GM21529 (cell line): ENCODE measurements at regions not wholly inside any gene's neighbourhood (a gene's known extent, or its start where the extent isn't known, plus 50 kb on each side); places are given as distances from the start of the nearest gene placed in this dataset.

Experiments
- ATAC-seq: cut with Tn5 transposase; IDR thresholded peaks from one replicate; pipeline ENCODE4 v1.9.1; 2021; ENCODE audit not compliant: unreplicated experiment

DNA sequence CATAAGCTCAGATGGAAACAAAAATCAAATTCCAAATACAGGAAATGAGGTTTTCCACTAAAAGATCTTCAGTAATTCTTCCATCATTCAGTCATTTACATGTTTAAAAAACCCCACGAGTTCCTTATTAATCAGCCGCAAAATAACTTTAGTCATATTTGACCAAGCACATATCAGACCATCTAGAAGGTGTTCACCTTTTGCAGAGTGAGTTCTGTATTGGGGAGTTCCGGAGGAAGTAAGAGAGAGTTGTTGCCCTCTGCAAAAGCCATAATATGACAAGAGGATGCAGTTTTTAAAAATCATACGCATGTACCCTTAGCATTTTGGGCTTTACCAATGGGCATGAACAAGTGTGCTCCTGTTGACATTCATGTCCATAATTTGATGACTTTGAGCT is 61.6 kb downstream of the CCR1 start:
- ATAC-seq, result no peak

DNA sequence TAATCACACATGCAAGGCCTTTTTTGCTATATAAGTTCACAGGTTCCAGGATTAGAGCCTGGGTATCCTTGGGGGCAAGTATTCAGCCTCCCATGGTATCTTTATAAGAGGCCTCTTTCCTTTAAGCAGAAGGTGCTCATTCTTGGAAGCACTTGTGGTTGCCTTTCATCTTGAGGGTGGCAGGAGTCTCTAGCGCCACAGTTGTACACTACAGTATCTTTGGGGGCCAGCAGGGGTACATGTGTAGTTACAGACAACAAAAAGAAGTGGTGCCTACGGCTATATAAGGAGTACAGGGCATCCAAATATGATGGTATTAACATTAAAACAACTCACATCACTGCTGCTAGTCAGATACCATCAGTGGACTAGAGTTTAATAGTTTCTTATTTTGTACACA is 62.1 kb downstream of the CCR1 start:
- ATAC-seq, result no peak

- no peak for ATAC-seq
These were observed 63.0 kb downstream of the CCR1 start for GRCh38 chr3:46145147-46145546.

DNA sequence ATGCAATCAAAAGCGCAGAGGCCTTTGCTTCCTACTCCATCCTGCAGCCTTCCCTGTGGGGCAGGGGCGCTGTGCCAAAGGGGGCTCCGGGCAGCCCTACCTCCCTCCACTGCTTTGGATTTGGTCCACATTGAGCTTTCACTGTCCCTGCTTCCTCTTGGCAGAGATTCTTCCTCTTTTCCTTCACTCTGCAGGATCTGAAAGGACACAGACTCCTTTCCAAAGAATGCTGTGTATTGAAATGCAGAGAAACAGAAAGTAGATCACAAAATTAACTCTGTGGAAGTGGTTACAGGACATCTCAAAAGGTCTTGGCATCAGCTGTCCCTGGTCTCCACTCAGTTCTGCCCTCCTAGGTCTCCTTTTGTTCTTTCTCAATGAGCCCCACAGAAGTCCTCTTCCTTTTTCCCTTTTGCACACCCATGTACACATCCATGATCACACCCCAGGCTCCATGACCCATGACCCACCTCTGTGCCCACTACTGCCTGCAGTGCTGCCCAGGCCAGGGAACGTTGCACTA is 64.1 kb downstream of the CCR1 start:
- ATAC-seq, result no peak

- ATAC-seq, result no peak
These were observed 66.3 kb downstream of the CCR1 start for GRCh38 chr3:46141813-46142212.

GRCh38 chr3:46138581-46138980 is 69.5 kb downstream of the CCR1 start:
- ATAC-seq, result no peak

GRCh38 chr3:46135475-46135874 is 72.6 kb downstream of the CCR1 start:
- ATAC-seq, result no peak

DNA sequence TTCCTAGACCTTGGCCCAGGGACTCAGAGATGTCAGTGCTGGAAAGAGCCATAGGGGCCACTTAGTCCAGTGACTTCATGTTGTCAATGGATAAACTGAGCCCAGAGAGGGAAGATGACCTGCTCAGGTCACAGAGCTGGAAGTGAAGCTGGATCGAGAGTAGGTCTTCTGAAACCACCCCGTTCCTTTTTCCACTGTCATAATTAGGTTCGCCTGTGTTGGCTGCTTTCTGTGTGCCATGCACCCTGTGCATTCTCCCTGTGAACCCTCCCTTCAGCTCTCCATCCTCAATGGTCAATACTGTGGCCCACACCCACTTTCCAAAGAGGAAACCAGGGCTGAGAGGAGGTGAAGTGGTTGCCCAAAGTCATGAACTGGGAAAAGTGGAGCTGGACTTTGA is 74.8 kb downstream of the CCR1 start:
- ATAC-seq, result no peak

- no peak for ATAC-seq
These were observed 75.5 kb downstream of the CCR1 start for GRCh38 chr3:46132565-46132964.

- no peak for ATAC-seq
These were observed 76.1 kb downstream of the CCR1 start for GRCh38 chr3:46131884-46132450.

DNA sequence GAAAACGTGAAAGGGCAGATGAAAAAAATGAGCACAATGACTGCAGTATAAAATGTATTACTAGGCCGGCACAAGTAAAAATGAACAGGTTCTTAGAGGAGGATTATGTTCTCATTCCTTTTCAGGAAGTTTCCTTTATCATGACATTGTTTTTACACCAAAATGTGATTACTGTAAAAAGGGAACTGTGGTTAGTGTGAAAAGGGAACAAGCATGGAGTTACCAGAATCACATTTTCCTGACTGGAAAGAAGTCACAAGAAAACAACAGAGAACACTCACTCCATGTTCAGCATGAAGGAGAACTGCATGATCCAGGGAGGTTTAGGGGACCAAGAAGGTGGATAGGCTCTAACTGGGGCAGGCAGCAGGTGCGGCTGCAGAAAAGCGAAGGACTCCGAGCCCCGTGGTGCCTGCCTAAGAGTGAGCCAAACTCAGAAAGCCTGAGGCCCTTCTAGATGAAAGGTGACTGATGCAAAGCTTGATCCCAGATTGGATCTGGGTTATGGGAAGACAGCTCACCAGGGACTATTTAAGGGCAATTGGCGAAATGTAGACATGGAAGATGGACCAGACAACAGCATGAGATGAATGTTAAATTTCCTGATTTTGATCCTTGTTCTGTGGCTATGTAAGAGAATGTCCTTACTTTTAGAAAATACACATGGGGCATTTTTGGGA is 77.3 kb downstream of the CCR1 start:
- ATAC-seq, result no peak

DNA sequence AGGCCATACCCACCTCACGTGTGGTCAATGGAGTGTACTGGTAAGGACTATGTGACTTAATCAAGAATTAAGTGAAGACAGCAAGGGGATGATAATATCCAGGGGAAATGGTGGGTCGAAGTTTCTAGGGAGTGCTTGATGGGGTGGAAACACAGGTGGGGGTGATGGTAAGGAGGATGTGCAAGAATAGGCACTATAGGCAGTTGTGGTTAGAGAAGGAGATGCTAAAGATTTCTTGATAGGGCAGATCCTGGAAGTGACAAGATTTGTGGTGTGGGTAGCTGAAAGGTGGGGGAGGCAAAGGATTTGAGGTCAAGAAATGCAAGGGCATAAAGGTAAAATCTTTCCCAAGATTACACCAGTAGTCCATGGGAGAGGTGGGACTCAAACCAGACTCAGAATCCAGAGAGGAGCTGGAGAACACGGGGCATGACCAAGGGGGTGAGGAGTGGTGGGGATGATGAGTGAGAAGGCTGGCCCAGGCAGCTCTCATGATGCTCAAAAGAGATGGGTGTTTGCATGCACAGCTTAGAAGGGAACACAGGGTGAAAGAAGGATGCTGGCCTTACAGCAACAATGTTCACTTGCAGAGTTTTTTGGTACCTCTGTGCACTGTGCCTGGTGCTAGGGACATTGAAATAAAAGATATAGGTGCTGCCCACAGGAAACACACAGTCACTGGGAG is 78.4 kb downstream of the CCR1 start:
- no peak for ATAC-seq

DNA sequence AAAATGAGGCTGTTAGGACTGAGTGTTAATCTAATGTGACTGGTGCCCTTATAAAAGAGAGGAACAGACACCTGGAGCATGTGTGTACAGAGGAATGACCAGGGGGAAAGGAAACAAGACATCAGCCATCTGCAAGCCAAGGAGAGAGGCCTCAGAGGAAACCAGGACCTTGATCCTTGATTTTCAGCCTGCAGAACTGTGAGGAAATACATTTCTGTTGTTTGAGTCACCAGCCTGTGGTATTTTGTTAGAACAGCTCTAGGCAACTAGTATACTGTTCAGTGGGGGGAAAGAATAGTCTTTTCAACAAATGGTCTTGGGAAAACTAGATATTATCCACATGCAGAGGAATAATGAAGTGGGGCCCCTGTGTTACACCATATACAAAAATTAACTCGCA is 80.6 kb downstream of the CCR1 start:
- ATAC-seq, result no peak

DNA sequence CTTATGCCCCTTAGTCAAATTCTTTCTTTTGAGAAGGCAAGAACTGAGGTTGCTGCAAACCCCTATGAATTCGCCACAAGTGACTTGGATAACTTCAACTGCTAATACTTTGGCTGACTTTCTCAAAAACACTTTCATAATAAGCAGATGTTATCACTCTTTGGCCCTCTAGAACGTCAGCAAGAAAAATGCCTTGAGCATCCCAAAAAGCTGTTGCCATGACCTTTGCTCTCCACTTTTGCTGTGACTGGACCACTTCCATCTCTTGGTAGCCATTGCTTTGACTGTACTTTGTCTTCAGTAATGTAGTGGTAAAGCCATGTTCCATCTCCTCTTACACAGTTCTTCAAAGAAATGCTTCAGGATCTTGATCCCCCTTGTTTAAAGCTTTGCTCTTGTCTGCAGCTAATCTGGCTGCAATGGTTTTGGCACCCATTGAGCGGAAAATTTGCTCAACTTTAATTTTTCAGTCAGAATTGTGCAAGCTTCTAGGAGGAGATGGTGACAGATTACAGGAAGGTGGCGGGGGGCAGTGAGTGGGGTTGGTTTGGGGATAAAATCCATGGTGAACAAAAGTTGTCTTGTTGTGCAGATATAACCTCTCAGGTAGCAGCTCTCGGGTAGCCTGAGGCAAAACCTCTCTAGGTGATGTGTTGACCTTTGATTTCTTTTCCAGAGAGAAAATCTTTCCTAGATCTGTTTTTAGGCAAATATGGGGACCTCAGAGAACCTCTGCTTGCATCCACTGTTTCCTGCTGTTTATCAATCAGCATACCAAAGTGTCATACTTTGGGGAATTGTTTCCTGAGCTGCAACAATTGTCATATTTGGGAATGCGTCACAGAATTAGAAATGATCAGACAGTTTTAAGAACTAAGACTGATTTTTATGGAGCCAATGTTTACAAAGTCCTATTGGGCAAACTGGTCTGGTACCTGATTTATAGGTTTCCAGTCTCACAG is 83.6 kb downstream of the CCR1 start:
- no peak for ATAC-seq

GRCh38 chr3:46123646-46124045 is 84.5 kb downstream of the CCR1 start:
- ATAC-seq, result no peak

DNA sequence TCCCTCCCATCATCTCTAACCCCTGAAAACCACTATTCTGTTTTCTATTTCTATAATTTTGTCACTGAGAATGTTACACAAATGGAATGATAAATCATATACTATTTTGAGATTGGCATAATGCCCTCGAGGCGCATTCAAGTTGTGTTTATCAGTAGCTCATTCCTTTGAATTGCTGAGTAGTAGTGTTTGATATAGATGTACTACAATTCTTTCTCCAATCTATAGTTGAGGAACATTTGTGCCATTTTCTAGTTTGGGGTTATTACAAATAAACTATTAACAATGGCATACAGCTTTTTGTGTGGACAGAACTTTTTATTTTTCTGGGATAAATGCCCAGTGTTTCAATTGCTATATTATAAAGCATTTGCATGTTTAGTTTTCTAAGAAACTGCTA is 86.0 kb downstream of the CCR1 start:
- ATAC-seq, result no peak

DNA sequence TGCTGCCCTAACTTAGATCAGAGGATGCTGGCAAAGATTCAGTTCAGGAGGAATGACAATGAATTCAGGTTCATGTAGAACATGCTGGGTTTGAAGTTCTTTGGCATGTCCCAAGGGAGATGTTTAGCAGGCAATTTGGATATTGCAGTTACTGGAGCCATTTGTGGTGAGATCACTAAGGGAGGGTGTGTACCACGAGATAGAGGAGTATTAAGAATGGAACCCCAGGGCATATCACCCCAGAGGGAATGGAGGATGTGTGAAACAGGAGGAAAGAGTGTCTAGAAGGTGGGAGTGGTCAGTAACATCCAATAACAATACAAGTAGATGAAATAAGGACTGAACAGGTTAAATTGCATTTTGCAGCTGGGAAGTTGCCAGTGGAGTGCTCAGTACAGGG is 87.1 kb downstream of the CCR1 start:
- no peak for ATAC-seq

DNA sequence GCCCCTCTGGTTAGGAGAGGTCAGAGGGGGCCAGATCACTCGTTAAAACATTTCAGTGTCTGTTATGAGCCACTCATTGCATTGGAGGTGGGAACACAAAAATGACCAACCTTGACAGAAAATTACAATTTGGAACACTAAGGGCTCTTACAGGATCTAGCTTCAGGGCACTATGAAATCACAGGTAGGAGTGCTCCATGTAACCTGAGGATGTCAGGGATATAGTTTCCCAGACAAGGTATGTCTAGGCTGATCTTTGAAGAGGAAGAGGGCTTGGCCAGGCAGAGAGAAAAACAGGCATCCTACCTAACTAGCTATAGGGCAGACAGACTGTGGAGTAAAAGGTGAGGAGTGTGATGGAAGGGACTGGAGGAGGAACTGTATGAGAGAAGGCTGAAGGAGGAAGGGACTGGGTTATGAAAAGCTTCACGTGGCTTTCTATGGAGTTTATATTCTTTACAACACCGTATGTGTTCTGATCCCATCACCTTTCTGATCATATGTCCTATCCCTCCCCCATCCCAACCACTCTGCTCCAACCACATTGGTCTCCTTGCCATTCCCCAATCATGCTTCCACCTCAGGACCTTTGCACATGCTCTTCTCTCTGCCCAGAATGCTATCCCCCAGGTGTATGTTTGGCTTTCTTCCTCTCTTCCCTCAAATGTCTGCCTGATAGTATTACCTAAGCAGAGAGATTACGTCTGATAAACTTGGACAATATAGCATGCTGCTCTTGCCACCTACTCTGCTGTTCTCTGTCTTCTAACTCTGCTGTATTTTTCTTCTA is 88.2 kb downstream of the CCR1 start:
- no peak for ATAC-seq

- ATAC-seq, result no peak
These were observed 88.9 kb downstream of the CCR1 start for GRCh38 chr3:46119253-46119652.

GRCh38 chr3:46116996-46117395 is 89.7 kb upstream of the XCR1 start:
- no peak for ATAC-seq
